ENCODE measurements at regions not wholly inside any gene's neighbourhood (a gene's known extent, or its start where the extent isn't known, plus 50 kb on each side); places are given as distances from the start of the nearest gene placed in this dataset.

DNA sequence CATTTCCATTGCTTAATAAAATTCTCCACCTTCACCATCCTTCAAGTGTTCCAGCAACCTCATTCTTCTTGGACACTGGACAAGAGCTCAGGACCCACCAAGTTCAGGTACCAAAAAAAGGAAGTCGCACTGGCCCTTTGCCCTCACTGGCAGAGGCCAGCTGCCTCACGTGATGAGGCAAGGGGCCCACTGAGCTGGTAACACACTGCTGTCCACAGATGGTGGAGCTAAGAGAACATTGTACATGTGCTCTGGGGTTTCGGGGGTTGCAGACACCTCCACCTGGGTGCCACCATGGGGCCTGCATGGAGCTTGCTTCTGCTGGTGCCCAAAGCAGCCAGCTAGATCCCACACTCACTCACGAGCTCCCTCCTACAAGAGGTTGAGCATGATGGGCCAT lies 71.3 kb downstream of the SCG2 start:
- no peak overlapping the region for H3K27ac ChIP-seq (ENCODE audit: insufficient read length, low read depth, low read length)
- H3K4ac ChIP-seq (ENCODE audit: low read depth, low read length), result no peak overlapping the region
- H3K23ac ChIP-seq (ENCODE audit: insufficient read length, low read depth, low read length), result no peak overlapping the region
- H2BK15ac ChIP-seq (ENCODE audit: low read depth, low read length), result no peak overlapping the region
- Mint-ChIP-seq H3K4me3 (no peak overlapping the region), H3K27ac (no peak overlapping the region), H3K4me1 (peaks cover 0 to 3% of the 10 kb centered on the region in 2 experiments; a peak in 1 of 4 replicates), H3K36me3 (ENCODE audit: insufficient read depth in 1 of 3, low read depth in 3 of 3) (peaks cover 0 to 9% (median 2%) of the 10 kb centered on the region in 3 experiments; a peak in 2 of 7 replicates), H3K27me3 (ENCODE audit: low read depth) (peaks cover 8% of the 10 kb centered on the region), H3K9me3 (peaks cover 0 to 7% of the 10 kb centered on the region in 2 experiments; a peak in 2 of 5 replicates)
- no CpG with 5 or more reads among the region's 4 CpGs for WGBS (ENCODE audit: extremely low coverage, insufficient read length, low lambda C conversion rate)
- no peak overlapping the region for H3K9ac ChIP-seq (ENCODE audit: extremely low read depth, insufficient read length, low read length)
- H3K18ac ChIP-seq (ENCODE audit: insufficient read length, low read depth, low read length), result no peak overlapping the region
- no peaks in the 10 kb centered on the region for H3K4me1 ChIP-seq (ENCODE audit: insufficient read depth, low read length)
- no peaks in the 10 kb centered on the region for H4K20me1 ChIP-seq (ENCODE audit: control insufficient read depth, insufficient read depth, insufficient read length)
- no peak overlapping the region for H4K8ac ChIP-seq (replicated peaks; ENCODE audit: insufficient read length, low read depth, low read length)
- H3K23me2 ChIP-seq (ENCODE audit: insufficient read length, low read depth, low read length, poor library complexity, severe bottlenecking), result no peaks in the 10 kb centered on the region
- H2BK20ac ChIP-seq (ENCODE audit: low read depth, low read length, poor library complexity, severe bottlenecking), result no peak overlapping the region
- H3K27me3 ChIP-seq (ENCODE audit: insufficient read depth, low read length), result no peaks in the 10 kb centered on the region
- H3K56ac ChIP-seq (ENCODE audit: insufficient read length, low read depth, low read length), result no peak overlapping the region
- H3K14ac ChIP-seq (ENCODE audit: insufficient read depth, low read length), result no peak overlapping the region; the same call in 1 of the 2 replicates
- TF ChIP-seq, protein P1, sequence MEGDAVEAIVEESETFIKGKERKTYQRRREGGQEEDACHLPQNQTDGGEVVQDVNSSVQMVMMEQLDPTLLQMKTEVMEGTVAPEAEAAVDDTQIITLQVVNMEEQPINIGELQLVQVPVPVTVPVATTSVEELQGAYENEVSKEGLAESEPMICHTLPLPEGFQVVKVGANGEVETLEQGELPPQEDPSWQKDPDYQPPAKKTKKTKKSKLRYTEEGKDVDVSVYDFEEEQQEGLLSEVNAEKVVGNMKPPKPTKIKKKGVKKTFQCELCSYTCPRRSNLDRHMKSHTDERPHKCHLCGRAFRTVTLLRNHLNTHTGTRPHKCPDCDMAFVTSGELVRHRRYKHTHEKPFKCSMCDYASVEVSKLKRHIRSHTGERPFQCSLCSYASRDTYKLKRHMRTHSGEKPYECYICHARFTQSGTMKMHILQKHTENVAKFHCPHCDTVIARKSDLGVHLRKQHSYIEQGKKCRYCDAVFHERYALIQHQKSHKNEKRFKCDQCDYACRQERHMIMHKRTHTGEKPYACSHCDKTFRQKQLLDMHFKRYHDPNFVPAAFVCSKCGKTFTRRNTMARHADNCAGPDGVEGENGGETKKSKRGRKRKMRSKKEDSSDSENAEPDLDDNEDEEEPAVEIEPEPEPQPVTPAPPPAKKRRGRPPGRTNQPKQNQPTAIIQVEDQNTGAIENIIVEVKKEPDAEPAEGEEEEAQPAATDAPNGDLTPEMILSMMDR (conservative IDR thresholded peaks at IDR 0.05), result no peak
- H2BK12ac ChIP-seq (ENCODE audit: insufficient read length, low read depth, low read length), result no peak overlapping the region
- H4K91ac ChIP-seq (ENCODE audit: insufficient read length, low read depth, low read length), result no peak overlapping the region
- H3K4me2 ChIP-seq (ENCODE audit: insufficient read depth, insufficient read length, low read length), result no peak overlapping the region
- no peak overlapping the region for H4K5ac ChIP-seq (ENCODE audit: insufficient read length, low read depth, low read length)
- H2AK5ac ChIP-seq (ENCODE audit: insufficient read length, low read length), result no peak overlapping the region
- no peak overlapping the region for H3T11ph ChIP-seq (ENCODE audit: low read length)
- H3K79me1 ChIP-seq (ENCODE audit: insufficient read depth, low read depth, low read length, poor library complexity, severe bottlenecking), result no peaks in the 10 kb centered on the region
- no peaks in the 10 kb centered on the region for H3K9me3 ChIP-seq (ENCODE audit: control insufficient read depth, low read depth, low read length)
- H2AFZ ChIP-seq (ENCODE audit: low read length), result no peak overlapping the region
- no peak for DNase-seq
- H3K79me2 ChIP-seq (ENCODE audit: insufficient read depth, low read length), result no peaks in the 10 kb centered on the region
- H2BK120ac ChIP-seq (ENCODE audit: low read depth, low read length, poor library complexity, severe bottlenecking), result no peak overlapping the region
- no peak overlapping the region for H2BK5ac ChIP-seq (ENCODE audit: insufficient read length, low read length)

Data from H9 (cell line).